Hepatocyte (in vitro differentiated cells): ENCODE measurements at regions not wholly inside any gene's neighbourhood (a gene's known extent, or its start where the extent isn't known, plus 50 kb on each side); places are given as distances from the start of the nearest gene placed in this dataset.

Source experiments
- CTCF ChIP-seq: fragments of 200-600 bp; sonication (generic); IDR thresholded peaks from 2 replicates; pipeline ENCODE4 v1.5.1; 2016; ENCODE audit warnings: antibody characterized with exemption, mild to moderate bottlenecking; ENCODE audit not compliant: poor library complexity
- EZH2 ChIP-seq: fragments of 200-600 bp; sonication (generic); IDR thresholded peaks from 2 replicates; pipeline ENCODE4 v1.6.1; 2016; ENCODE audit warnings: antibody characterized with exemption, mild to moderate bottlenecking, borderline replicate concordance

GRCh38 chr12:19998411-19998810 lies 369.9 kb upstream of the PDE3A start:
- TF ChIP-seq CTCF, result no peak
- TF ChIP-seq EZH2, result no peak
